Embryonic facial prominence (tissue), 1 donor: ENCODE measurements at regions not wholly inside any gene's neighbourhood (a gene's known extent, or its start where the extent isn't known, plus 50 kb on each side); places are given as distances from the start of the nearest gene placed in this dataset.
"Not testable (repeated sequence)": the region's sequence is repeated elsewhere in the genome, so short reads cannot be mapped to it uniquely, and the experiment has no call there.

Source experiments
- DNase-seq: peaks from one replicate; pipeline ENCODE4 v3.0.0-alpha.2; 2016; ENCODE audit errors: extremely low spot score

GRCh38 chr5:74403771-74404170 lies 236.8 kb downstream of the ENC1 start:
- DNase-seq, result no peak

GRCh38 chr5:74402553-74402952 lies 238.0 kb downstream of the ENC1 start:
- DNase-seq, result no peak

DNA sequence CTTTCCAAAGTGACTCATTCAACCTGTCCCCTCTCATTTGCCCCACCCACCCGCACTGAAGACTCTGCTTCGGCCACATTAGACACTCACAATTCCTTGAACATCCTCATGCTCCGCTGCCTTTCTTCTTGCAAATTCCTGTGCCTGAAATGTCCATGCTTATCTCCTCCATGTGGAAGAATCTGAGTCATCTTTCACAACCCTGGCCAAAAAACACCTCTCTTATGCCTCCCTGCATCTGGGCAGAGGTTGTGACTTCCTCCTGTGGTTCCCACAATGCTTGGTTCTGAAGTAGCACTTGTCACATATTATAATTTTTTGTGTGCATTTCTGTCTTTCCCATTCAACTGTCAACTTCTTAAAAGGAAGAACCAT lies 238.6 kb downstream of the ENC1 start:
- DNase-seq, result no peak

DNA sequence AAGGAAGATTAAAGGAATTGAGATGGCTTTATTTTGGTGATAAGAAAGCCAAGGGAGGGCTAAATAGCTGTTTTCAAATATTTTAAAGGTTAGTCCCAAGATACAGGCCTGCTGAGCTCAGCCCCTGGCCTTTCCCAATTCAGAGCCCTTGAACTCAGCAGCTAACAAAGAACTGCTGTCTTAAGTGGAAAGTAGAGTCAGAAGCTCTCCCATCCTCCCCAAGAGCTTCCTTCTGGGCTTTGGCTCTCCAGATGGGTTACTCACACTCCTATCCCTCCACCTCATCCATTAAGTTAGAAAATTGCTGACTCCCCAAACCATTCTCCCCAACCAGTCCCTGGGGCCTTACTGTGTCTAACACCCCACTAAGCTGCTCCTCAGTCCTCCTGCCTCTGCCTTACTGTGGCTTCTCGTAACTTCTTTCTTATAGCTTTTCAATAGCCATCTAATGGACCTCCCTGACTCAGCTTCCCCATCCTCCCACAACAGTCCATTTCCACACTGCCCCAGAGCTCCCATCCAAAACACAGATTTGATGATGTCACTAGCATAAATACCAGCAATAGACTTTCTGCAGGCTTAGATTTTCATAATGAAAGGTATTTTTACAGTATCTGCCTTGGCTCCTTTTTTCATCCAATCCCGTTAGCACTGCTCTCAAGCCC lies 239.1 kb downstream of the ENC1 start:
- DNase-seq, result no peak

DNA sequence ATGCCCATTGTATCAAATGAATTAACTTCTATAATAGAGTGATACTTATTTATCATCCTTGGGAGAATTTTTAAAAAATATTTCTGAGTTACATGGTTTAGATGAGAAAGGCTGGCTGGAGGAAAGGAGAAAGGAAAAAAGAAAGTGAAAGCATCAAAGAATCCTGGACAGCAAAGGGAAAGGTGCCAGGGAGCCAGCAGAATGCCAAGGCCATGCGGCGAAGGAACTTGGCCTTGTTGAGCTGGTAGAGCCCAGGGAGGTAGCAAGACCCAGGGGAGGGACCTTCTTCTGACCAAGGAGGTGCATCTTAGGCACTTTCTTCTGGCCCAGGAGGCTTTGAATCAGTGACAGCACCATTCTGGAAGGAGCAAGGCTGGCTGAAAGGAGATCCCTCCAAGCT lies 240.5 kb downstream of the ENC1 start:
- DNase-seq, result no peak

GRCh38 chr5:74396913-74397622 lies 243.5 kb downstream of the ENC1 start:
- no peak for DNase-seq

- DNase-seq, result no peak
Observed at GRCh38 chr5:74394916-74395880, 245.3 kb downstream of the ENC1 start.

GRCh38 chr5:74394528-74394915 lies 246.0 kb downstream of the ENC1 start:
- DNase-seq, result no peak

DNA sequence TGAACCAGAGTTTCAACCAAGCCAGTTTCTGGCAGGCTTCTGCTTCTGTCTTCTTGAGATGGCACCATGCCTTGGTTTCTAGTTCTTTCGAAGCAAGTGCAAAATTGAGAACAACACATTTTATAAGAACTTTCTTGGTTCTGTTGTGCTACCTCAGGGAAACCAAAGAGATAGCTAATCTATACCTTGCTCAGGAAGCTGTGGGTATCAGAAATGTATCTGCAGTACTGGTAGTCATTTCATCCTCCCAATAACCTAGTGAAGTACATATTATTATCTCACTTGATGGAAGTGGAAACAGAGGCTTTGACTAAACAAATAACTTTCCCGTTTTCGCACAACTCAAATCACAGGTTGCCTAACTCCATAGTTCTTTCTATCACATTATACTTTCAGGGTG lies 246.6 kb downstream of the ENC1 start:
- no peak for DNase-seq

DNA sequence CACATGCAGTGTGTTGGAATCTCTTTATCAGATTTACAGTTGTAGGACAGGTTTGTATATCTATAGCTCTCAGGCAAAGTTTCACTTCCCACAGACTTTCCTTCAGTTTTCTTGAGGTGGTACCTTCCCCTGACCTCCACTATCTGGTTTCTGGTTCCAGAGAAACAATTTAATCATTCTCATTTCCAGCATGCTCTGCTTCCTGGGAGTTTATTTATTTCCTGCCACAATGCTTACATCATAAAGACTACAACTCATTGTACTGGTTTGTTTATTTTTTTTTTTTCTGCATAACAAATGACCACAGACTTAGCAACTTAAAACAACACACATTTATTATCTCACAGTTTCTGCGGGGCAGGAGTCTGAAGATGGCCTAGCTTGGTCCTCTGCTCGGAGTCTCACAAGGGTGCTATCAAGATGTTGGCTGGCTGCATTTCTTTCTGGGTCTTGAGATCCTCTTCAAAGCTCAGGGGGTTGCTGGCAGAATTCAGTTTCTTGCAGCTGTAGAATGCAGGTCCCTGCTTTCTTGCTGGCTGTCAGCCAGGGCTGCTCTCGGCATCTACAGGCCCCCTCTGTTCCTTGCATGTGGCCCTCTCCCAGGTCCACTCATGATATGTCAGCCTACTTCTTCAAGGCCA lies 247.7 kb downstream of the ENC1 start:
- no peak for DNase-seq

DNA sequence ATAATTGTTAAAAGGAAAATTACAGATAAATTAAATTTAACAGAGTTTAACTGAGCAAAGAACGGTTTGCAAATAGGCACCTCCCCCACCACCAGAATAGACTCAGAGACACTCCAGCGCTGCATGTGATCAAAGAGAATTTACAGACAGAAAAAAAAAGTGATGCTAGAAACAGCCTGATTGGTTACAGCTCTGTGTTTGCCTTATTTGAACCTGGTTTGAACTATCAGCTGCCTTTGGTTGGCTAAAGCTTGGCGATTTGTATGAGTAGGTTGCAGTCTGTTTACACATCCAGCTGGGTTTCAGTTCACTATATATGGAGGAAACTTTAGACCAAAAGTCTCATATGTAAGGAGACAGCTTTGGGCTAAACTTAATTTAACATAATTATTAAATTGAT lies 249.1 kb downstream of the ENC1 start:
- no peak for DNase-seq

DNA sequence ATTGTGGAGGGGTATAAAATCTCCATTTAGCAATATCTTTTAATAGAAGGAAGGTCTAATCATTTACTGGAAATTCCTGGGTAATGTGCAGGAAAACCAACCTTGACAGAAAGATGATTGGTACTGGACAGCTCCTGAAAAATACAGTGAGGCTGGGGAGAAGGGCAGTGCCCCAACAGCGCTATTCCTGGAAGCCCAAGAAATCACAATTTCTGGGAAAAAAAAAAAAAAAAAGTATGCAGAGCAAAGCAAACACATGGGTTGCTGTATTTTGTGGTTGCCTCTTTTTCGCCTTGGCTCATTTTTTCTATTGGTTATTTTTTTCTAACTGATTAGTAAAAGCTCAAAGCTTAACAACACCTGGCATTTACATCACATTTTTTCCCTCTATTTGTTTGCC lies 249.7 kb downstream of the ENC1 start:
- no peak for DNase-seq

DNA sequence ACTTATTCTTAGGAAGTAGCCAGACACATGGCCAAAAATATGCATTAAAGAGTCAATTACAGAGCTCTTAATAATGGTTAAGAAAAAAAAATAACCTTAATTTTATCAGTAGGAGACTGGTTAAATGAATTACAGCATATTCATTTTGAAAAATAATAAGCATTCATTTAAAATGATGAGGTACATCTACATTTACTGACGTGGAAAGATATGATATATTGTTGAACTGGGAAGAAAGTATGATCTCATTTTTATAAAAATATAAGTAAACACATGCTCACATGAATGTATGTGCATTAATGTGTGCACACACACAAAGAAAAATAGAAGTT lies 250.3 kb downstream of the ENC1 start:
- no peak for DNase-seq

GRCh38 chr5:74389531-74390305 lies 250.8 kb downstream of the ENC1 start:
- DNase-seq, result no peak

DNA sequence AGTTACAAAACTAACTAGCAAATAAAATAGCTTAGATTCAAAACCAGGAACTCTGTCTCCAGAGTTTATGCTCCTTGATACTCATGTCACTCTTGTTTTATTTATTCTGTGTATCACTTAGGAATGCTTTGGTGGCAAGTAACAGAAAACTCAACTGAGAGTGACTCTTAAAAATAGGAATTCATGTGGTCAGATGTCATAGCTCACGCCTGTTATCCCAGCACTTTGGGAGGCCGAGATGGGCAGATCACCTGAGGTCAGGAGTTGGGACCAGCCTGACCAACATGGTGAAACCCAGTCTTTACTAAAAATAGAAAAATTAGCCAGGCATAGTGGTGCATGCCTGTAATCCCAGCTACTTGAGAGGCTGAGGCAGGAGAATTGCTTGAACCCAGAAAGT lies 252.1 kb downstream of the ENC1 start:
- DNase-seq, result not testable (repeated sequence)

GRCh38 chr5:74386571-74387334 lies 253.8 kb downstream of the ENC1 start:
- no peak for DNase-seq

GRCh38 chr5:74384851-74385250 lies 255.7 kb downstream of the ENC1 start:
- DNase-seq, result peak; percentile 43

GRCh38 chr5:74382987-74383593 lies 257.4 kb downstream of the ENC1 start:
- no peak for DNase-seq

DNA sequence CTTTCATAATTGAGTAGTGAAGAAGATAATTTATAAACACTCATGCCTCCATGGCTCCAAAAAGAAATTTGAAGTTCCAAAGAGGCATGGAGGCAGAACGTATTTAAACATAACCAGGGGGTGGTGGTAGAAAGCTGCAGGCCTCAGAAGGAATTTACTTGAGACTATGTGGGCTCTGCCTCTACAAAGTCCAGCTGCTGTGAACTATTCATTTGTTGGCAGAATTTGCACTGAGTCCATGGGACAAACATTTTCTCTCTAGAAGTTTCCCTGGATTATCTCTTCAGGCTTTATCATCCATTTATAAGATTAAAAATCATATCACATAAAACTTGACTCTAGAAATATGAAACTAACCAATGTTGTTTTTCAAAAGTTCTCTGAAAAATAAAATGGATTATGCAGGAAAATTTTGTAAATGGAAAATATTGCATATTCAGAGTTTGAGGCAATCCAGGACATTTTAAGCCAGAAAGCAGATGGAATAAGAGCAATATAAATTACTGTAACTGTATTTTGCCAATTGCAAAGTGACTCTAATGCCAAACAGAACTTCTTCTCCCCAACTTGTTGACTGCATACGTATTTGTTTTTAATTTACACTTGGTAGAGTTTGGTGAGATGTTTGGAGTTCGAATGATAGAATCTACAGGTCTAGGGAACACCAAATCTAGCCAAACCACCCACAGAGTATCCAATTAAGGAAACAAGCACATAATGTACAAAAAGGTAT lies 258.2 kb downstream of the ENC1 start:
- no peak for DNase-seq

GRCh38 chr5:74380193-74380592 lies 260.3 kb downstream of the ENC1 start:
- DNase-seq, result no peak
